Activated CD4-positive, alpha-beta T cell treated with anti-CD3 and anti-CD28 coated beads for 36 hours (primary cell): ENCODE measurements at regions not wholly inside any gene's neighbourhood (a gene's known extent, or its start where the extent isn't known, plus 50 kb on each side); places are given as distances from the start of the nearest gene placed in this dataset.

Experiments
- ATAC-seq: fragments of 200-7000 bp; cut with Tn5 transposase; one replicate; pipeline ENCODE4 v1.10.0; 2021; ENCODE audit warnings: mild to moderate bottlenecking, moderate library complexity
- CTCF ChIA-PET: fragments of 350-600 bp; sonication (Branson Sonifier 250); formaldehyde crosslinking; loops from one replicate; lab custom pipeline; 2021; ENCODE audit warnings: antibody characterized with exemption; lab: Charles Lee
- POLR2A ChIA-PET: fragments of 350-600 bp; sonication (Branson Sonifier 250); formaldehyde crosslinking; loops from one replicate; lab custom pipeline; 2021; ENCODE audit warnings: antibody characterized with exemption, inconsistent platforms; lab: Charles Lee
- DNase-seq: peaks from one replicate; pipeline ENCODE4 v3.0.0-alpha.2; 2020
- H3K27ac Mint-ChIP-seq: one replicate; pipeline ENCODE4 v1.8.0; 2021; ENCODE audit warnings: mixed read lengths
- H3K27me3 Mint-ChIP-seq: one replicate; pipeline ENCODE4 v1.8.0; 2021; ENCODE audit warnings: mixed read lengths
- H3K36me3 Mint-ChIP-seq: one replicate; pipeline ENCODE4 v1.8.0; 2021; ENCODE audit warnings: low read depth, mixed read lengths
- H3K4me1 Mint-ChIP-seq: one replicate; pipeline ENCODE4 v1.8.0; 2021; ENCODE audit warnings: mixed read lengths
- H3K4me3 Mint-ChIP-seq: one replicate; pipeline ENCODE4 v1.8.0; 2021; ENCODE audit warnings: mild to moderate bottlenecking, moderate library complexity, mixed read lengths
- H3K9me3 Mint-ChIP-seq: one replicate; pipeline ENCODE4 v1.8.0; 2021; ENCODE audit warnings: low read depth, mixed read lengths
- intact Hi-C, 2 experiments: fragments of 100-400 bp; cut with DNase I in 1 of 2; cut with micrococcal nuclease in 1 of 2; formaldehyde crosslinking; loops; one replicate each; pipeline versions ENCODE4 v1.14.2 to v1.15.1; 2022 to 2024; cut with DNase I, micrococcal nuclease

DNA sequence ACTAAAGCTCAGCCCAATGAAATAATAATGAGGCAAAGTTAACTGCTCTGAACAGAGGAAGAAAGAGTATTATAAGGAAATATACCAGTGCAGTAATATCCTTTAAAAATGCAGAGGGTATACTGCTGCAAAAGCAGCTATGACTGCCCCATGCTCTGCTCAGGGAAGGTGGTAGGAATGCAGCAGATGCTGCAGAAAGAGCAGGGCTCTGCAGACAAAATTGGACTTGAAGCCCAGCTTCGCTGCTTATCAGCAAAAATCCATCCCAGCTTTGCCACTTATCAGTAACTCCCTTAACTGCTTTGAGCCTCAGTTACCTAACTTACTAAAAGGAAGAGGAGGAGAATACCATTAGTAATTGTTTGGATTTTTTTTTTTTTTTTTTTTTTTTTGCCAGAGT, 533.8 kb upstream of the CDH5 start:
- ATAC-seq, result no peak
- Mint-ChIP-seq H3K27me3 (peaks cover 2% of the 10 kb centered on the region), H3K4me1 (no peaks in the 10 kb centered on the region), H3K4me3 (no peak overlapping the region), H3K36me3 (no peaks in the 10 kb centered on the region), H3K9me3 (no peaks in the 10 kb centered on the region), H3K27ac (no peak overlapping the region)
- ChIA-PET CTCF (no interaction called here), POLR2A (no interaction called here)
- DNase-seq, result no peak
- intact Hi-C loops, result no loop called here

DNA sequence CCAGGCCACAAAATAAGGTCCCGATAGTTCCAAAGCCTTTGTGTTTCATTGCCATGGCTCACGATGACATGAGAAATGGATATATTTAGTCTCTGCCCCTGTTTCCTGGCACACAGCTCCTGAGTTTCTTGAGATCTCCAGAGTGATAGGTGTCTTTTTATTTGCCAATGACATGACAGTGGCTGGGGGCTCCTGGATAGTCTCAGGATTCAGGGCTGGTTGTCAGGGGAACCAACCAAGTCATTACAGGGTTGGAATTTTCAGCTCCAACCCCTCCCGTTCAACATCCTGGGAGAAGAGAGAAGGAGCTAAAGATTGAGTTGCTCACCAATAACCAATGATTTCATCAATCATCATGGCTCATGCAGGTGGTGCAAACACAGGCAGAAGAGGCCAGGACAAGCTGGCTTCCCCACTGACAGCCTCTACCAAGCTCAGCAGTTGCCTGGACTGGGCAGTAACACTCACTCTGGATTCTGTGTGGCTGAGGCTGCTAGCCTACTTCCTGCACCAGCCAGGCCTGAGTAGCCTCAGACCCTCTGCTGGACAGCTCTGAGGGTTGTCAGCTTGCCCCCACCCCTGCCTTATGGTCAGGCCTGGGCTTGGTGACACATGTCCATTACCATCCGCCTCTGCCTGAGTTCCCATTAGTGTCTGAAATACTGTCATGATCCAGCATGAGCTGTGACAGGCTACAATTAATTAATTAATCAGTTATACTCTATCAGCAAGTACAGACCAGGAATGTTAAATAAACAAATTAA, 534.4 kb upstream of the CDH5 start:
- Mint-ChIP-seq H3K36me3 (no peaks in the 10 kb centered on the region), H3K27me3 (peaks cover 2% of the 10 kb centered on the region), H3K9me3 (no peaks in the 10 kb centered on the region), H3K4me1 (no peaks in the 10 kb centered on the region), H3K27ac (no peak overlapping the region), H3K4me3 (no peak overlapping the region)
- CTCF ChIA-PET, result no interaction called here
- intact Hi-C loops, result no loop called here
- POLR2A ChIA-PET, result no interaction called here
- no peak for DNase-seq
- no peak for ATAC-seq

- no peak for DNase-seq
- no peak overlapping the region for H3K4me3 Mint-ChIP-seq
- H3K9me3 Mint-ChIP-seq, result no peaks in the 10 kb centered on the region
- ChIA-PET CTCF (interaction anchor here (1.1 kb wide), 1 partner anchor 10 kb away, joined by 4 read pairs; no protein-coding TSS in a partner anchor), POLR2A (no interaction called here)
- H3K27ac Mint-ChIP-seq, result no peak overlapping the region
- intact Hi-C loops, result no loop called here
- no peaks in the 10 kb centered on the region for H3K4me1 Mint-ChIP-seq
- H3K36me3 Mint-ChIP-seq, result no peaks in the 10 kb centered on the region
- H3K27me3 Mint-ChIP-seq, result peaks cover 2% of the 10 kb centered on the region
- no peak for ATAC-seq
These were observed 537.4 kb upstream of the CDH5 start for GRCh38 chr16:65829076-65829475.

- Mint-ChIP-seq H3K9me3 (no peaks in the 10 kb centered on the region), H3K4me3 (no peak overlapping the region), H3K4me1 (no peaks in the 10 kb centered on the region), H3K27ac (no peak overlapping the region), H3K36me3 (no peaks in the 10 kb centered on the region), H3K27me3 (peaks cover 2% of the 10 kb centered on the region)
- CTCF ChIA-PET, result interaction anchor here (0.5 to 1.1 kb wide), 3 partner anchors 11 to 465 kb away, joined by 3 to 4 read pairs (median 3); no protein-coding TSS in a partner anchor
- intact Hi-C loops, result no loop called here
- POLR2A ChIA-PET, result no interaction called here
- ATAC-seq (no peak), DNase-seq (no peak)
These were observed 538.2 kb upstream of the CDH5 start for GRCh38 chr16:65828296-65828695.

GRCh38 chr16:65827231-65827630, 539.3 kb upstream of the CDH5 start:
- intact Hi-C loops, result no loop called here
- no peak for DNase-seq
- Mint-ChIP-seq H3K4me3 (no peak overlapping the region), H3K9me3 (no peaks in the 10 kb centered on the region), H3K4me1 (no peaks in the 10 kb centered on the region), H3K27me3 (peaks cover 2% of the 10 kb centered on the region), H3K27ac (no peak overlapping the region), H3K36me3 (no peaks in the 10 kb centered on the region)
- ChIA-PET POLR2A (no interaction called here), CTCF (no interaction called here)
- ATAC-seq, result no peak

- no peak for DNase-seq
- no peak for ATAC-seq
- Mint-ChIP-seq H3K27me3 (peaks cover 2% of the 10 kb centered on the region), H3K4me3 (no peak overlapping the region), H3K36me3 (no peaks in the 10 kb centered on the region), H3K9me3 (no peaks in the 10 kb centered on the region), H3K27ac (no peak overlapping the region), H3K4me1 (no peaks in the 10 kb centered on the region)
- ChIA-PET POLR2A (no interaction called here), CTCF (interaction anchor here (0.8 kb wide), 1 partner anchor 17 kb away, joined by 3 read pairs; no protein-coding TSS in a partner anchor)
- intact Hi-C loops, result no loop called here
These were observed 541.2 kb upstream of the CDH5 start for GRCh38 chr16:65825191-65825856.

DNA sequence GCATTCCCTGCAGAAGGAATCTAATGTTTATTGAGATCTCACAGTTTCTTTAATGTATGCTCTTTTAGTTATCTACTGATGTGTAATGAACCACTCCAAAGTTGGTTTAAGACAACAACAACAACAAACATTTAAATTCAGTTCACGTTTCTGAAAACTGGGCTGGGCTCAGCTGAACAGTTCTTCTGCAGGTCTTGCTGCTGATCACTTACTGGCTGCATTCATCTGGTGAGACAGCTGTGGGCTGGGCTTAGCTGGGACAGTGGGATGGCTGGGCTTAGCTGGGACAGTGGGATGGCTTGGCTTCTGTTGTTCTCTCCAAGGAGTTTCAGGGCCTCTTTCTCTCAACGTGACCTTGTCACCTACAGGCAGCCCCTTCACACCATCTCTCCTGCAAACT, 544.3 kb upstream of the CDH5 start:
- no peak overlapping the region for H3K27ac Mint-ChIP-seq
- no peaks in the 10 kb centered on the region for H3K27me3 Mint-ChIP-seq
- ATAC-seq (no peak), DNase-seq (no peak)
- CTCF ChIA-PET, result no interaction called here
- no peaks in the 10 kb centered on the region for H3K9me3 Mint-ChIP-seq
- intact Hi-C loops, result no loop called here
- POLR2A ChIA-PET, result no interaction called here
- no peaks in the 10 kb centered on the region for H3K36me3 Mint-ChIP-seq
- H3K4me3 Mint-ChIP-seq, result no peak overlapping the region
- H3K4me1 Mint-ChIP-seq, result no peaks in the 10 kb centered on the region

- ATAC-seq, result no peak
- Mint-ChIP-seq H3K9me3 (no peaks in the 10 kb centered on the region), H3K36me3 (no peaks in the 10 kb centered on the region), H3K4me3 (no peak overlapping the region), H3K4me1 (no peaks in the 10 kb centered on the region), H3K27me3 (no peaks in the 10 kb centered on the region), H3K27ac (no peak overlapping the region)
- intact Hi-C loops, result no loop called here
- no peak for DNase-seq
- ChIA-PET CTCF (no interaction called here), POLR2A (no interaction called here)
These were observed 547.2 kb upstream of the CDH5 start for GRCh38 chr16:65819136-65819898.

DNA sequence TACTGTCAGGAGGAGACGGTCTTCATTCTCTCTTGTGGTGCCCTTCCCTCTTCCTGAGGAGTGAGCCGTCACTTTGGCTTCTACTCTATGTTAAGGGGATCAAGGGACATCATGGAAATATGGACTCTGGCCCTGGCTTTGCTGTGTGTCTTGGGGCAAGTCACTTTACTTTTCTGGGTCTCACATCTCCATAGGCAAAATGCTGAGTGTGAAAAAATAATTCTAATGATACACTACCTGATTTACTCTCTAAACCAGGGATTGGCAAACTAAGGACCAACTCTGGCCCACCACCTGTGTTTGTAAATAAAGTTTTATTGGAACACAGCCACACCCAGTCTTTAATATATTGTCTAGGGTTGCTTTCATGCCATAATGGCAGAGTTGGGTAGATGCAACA, 548.7 kb upstream of the CDH5 start:
- intact Hi-C loops, result no loop called here
- no peak overlapping the region for H3K27ac Mint-ChIP-seq
- no peak for ATAC-seq
- H3K9me3 Mint-ChIP-seq, result no peaks in the 10 kb centered on the region
- H3K36me3 Mint-ChIP-seq, result no peaks in the 10 kb centered on the region
- POLR2A ChIA-PET, result no interaction called here
- DNase-seq, result no peak
- no peak overlapping the region for H3K4me3 Mint-ChIP-seq
- CTCF ChIA-PET, result no interaction called here
- no peaks in the 10 kb centered on the region for H3K4me1 Mint-ChIP-seq
- no peaks in the 10 kb centered on the region for H3K27me3 Mint-ChIP-seq

- no peak overlapping the region for H3K27ac Mint-ChIP-seq
These were observed 549.4 kb upstream of the CDH5 start for GRCh38 chr16:65817066-65817465.

GRCh38 chr16:65816556-65816955, 549.9 kb upstream of the CDH5 start:
- ChIA-PET POLR2A (no interaction called here), CTCF (no interaction called here)
- no peak overlapping the region for H3K4me3 Mint-ChIP-seq
- no peaks in the 10 kb centered on the region for H3K36me3 Mint-ChIP-seq
- H3K27ac Mint-ChIP-seq, result no peak overlapping the region
- no peaks in the 10 kb centered on the region for H3K4me1 Mint-ChIP-seq
- DNase-seq (no peak), ATAC-seq (no peak)
- no peaks in the 10 kb centered on the region for H3K27me3 Mint-ChIP-seq
- intact Hi-C loops, result no loop called here
- no peaks in the 10 kb centered on the region for H3K9me3 Mint-ChIP-seq

More at GRCh38 chr16:65817066-65817465, 549.4 kb upstream of the CDH5 start:
- ChIA-PET CTCF (no interaction called here), POLR2A (no interaction called here)
- H3K4me1 Mint-ChIP-seq, result no peaks in the 10 kb centered on the region
- intact Hi-C loops, result no loop called here
- ATAC-seq, result no peak
- H3K36me3 Mint-ChIP-seq, result no peaks in the 10 kb centered on the region
- no peak overlapping the region for H3K4me3 Mint-ChIP-seq
- no peaks in the 10 kb centered on the region for H3K9me3 Mint-ChIP-seq
- no peaks in the 10 kb centered on the region for H3K27me3 Mint-ChIP-seq
- no peak for DNase-seq
